NT2/D1 (cell line): ENCODE measurements at regions not wholly inside any gene's neighbourhood (a gene's known extent, or its start where the extent isn't known, plus 50 kb on each side); places are given as distances from the start of the nearest gene placed in this dataset.

Experiments used
- SUZ12 ChIP-seq: IDR thresholded peaks from 2 replicates; pipeline ENCODE4 v1.6.1; 2011; ENCODE audit not compliant: insufficient read length, insufficient read depth; ENCODE audit errors: extremely low read depth
- YY1 ChIP-seq: IDR thresholded peaks from 2 replicates; pipeline ENCODE4 v1.6.1; 2011; ENCODE audit not compliant: insufficient read length, insufficient read depth
- ZNF274 ChIP-seq: IDR thresholded peaks from 2 replicates; pipeline ENCODE4 v1.6.1; 2011; ENCODE audit warnings: mild to moderate bottlenecking, low read depth, low read length

DNA sequence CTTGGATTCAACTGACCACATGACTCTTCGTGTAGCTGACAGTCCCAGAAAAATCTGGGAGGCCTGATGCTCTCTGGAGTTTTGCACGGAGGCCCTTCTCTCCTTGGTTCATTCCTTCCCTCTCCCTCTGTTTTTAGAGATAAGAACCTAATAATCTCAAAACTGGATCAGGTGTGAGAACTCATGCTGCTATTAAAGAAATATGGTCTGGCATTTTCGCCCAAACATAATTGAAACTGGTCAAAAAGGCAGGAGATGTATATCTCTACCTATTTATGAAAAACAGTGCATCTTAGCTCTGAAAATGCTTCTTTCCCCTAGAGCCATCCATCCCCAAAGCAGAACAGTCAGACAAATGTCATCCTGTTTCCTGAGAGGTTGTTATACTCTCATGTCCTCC is 397.5 kb downstream of the PRELID2 start:
- TF ChIP-seq ZNF274 (no peak; the same call in 1 of the 2 replicates), SUZ12 (no peak), YY1 (no peak)
